HG03354 (cell line): ENCODE measurements at regions not wholly inside any gene's neighbourhood (a gene's known extent, or its start where the extent isn't known, plus 50 kb on each side); places are given as distances from the start of the nearest gene placed in this dataset.
"Not testable (repeated sequence)": the region's sequence is repeated elsewhere in the genome, so short reads cannot be mapped to it uniquely, and the experiment has no call there.

Source experiments
- ATAC-seq: cut with Tn5 transposase; IDR thresholded peaks from one replicate; pipeline ENCODE4 v1.9.1; 2021; ENCODE audit warnings: mild to moderate bottlenecking; ENCODE audit not compliant: unreplicated experiment, poor library complexity, severe bottlenecking

DNA sequence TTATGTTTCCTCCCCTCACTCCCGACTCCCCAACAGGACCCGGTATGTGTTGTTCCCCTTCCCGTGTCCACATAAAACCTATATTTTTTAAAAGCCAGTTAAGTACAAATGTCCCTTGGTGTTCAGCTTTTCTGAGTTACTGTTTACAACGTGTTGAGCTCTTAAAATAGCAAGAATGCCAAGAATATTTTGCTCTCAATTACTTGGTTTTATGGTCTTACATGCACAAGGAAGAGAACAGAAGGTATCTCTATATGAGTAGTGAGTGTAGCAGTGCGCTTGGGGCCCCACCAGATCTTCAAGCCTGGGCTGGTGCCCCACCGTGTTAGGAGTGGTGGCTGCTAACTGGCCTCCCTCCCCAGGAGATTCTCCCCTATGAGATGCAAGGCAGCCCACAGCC, 75.3 kb downstream of the RIN2 start:
- no peak for ATAC-seq

DNA sequence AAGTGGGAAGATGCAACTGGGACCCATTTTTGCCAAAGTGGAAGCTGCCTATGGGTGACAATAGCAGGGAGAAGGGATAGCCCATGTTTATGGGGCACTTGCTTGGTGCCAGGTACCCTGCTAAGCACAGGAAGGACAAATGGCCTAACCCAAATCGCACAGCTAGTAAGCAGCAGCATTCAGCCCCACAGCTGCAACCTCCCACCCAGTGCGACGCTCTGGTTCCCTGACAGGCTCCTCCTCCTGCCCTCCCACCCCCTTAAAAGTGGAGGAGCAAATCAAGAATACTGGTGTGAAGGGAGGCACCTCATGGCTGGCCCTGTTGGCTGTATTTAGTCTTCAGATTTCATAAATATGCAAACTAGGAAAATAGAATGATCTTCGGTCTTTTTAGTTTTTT, 76.2 kb downstream of the RIN2 start:
- no peak for ATAC-seq

DNA sequence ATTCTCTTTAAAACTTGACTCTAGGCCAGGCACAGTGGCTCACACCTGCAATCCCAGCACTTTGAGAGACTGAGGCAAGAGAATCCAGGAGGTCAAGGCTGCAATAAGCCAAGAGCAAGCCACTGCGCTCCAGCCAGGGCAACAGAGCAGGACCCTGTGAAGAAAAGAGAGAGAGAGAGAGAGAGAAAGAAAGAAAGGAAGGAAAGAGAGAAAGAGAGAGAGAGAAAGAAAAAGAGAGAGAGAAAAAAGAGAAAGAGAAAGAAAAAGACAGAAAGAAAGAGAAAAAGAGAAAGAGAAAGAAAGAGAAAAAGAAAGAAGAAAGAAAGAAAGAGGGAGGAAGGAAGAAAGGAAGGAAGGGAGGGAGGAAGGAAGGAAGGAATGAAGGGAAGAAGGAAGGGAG, 76.7 kb downstream of the RIN2 start:
- no peak for ATAC-seq

DNA sequence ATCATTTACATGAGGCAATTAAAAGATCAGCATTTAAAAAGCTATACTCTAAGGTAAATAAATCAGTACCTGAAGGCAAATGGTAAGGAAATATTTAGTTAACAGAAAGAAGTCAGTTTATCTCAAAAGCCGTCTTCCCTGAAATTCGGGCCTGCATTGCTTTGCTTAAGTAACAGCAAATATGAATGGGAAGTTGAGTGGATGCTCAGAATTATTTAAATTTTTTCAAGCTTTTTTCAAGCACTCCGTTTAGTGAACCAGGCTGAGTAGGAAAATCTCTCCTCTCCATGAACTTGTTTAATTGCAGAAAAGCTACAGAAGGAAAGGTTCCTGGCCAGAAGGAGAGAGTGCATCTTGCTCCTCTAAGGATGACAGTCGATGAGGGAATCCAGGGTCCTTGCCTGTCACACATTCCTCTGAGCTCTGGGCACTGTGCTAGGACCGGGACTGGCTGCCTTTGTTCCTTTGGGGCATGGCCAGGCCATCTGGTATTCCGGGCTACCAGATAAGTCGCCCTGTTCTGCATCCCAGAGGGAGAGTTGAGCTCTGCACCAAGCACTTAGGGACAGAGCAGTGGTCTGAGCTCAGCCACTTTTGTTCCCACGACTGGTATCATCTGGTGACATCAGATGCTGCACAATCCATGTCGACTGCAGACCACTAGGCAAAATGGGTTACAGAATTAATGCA, 77.6 kb downstream of the RIN2 start:
- no peak for ATAC-seq

DNA sequence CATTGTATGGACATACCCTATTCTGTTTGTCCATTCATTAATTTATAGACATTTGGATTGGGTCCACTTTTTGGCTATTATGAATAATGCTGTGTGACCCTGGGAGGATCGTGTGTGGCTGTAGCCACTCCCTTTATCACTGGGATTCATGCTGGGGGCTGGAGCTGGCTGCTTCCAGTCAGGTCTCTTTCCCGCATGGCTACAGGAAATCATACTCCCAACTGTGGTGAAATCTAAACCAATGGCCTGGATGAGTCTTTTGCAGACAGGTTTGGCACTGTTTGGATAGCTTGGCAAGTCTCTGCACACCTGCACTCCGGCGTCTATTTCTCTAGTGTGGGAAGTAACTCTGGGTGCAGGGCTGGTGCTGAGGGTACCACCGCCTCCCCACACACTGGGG, 80.4 kb downstream of the RIN2 start:
- no peak for ATAC-seq

DNA sequence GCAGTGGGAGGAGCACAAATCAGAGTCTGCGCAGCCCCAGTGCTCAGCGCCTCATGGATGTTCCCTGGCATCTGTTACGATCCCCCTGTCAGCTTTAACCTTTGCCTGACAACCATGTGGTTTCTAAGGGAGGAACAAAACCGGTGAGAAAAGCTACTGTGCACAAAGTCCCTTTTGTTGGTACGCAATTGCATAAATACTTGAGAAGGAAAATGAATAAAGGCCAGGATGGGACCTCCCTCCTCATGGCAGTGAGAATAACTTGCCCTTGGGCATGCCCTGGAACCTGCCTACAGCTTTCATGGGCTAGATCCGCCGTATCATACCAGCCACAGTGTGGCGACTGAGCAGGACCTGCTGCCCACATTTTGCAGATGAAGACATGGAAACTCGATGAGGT, 81.0 kb downstream of the RIN2 start:
- no peak for ATAC-seq

DNA sequence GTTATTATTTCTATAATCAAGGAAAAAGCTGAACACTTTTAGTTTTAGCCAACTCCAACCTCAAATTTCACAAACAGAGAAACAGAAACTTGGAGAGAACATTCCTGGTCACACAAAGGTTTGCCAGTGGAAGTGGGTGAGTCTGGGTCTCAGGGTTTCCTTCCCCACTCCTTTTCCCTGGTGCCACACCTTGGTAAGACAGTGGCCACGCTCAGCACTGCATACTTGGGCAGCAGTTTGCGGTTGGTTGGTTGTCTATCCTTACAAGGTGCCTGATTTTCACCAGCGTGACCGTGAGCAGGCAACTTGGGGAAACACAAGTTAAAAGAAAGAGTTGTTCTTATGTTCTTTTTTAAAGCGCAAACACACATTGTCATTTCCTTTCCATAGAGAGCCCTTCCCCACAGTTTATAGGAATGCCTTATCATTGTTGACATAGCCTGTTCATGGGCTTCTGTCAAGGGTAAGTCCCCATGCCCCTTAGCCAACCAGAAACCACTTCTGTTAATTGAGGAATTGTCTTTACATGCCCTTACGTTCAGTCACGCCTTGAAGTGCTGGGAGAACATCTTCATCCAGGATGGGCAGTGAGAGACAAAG, 82.2 kb downstream of the RIN2 start:
- ATAC-seq: no peak

DNA sequence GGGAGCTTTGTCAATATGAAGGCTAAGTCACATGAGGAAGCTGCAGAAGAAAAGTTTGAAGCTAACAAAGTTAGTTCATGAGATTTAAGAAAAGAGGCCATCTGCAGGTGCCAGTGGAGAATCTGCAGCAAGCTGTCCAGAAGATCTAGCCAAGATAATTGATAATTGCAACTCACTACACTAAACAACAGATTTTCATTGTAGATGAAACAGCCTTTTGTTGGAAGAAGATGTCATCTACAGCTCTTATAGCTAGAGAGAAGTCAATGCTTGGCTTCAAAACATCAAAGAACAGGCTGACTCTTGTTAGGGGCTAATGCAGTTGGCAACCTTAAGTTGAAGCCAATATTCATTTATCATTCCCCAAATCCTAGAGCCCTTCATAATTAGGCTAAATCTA, 83.7 kb downstream of the RIN2 start:
- no peak for ATAC-seq

DNA sequence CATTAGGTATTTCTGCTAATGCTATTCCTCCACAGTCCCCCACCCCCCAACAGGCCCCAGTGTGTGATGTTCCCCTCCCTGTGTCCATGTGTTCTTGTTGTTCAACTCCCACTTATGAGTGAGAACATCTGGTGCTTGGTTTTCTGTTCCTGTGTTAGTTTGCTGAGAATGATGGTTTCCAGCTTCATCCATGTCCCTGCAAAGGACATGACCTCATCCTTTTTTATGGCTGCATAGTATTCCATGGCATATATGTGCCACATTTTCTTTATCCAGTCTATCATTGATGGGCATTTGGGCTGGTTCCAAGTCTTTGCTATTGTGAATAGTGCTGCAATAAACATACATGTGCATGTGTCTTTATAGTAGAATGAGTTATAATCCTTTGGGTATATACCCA, 86.8 kb downstream of the RIN2 start:
- ATAC-seq: not testable (repeated sequence)

DNA sequence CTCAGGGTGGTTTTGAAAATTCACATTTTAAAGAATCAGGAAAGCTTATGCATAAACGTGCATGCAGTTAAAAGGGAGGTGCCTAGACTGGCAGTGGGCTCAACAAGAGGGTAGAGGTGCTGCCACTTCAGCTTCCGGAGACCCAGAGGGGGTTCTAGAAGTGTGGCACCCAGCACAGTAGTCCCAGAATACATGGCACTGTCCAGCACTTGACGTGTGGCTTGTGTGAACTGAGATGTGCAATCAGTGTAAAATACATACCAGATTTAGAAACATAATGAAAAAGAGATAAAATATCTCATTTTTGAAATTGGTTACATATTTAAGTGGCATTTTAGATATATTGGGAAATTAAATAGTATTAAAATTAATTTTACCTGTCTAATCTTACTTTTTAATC, 89.3 kb downstream of the RIN2 start:
- no peak for ATAC-seq

DNA sequence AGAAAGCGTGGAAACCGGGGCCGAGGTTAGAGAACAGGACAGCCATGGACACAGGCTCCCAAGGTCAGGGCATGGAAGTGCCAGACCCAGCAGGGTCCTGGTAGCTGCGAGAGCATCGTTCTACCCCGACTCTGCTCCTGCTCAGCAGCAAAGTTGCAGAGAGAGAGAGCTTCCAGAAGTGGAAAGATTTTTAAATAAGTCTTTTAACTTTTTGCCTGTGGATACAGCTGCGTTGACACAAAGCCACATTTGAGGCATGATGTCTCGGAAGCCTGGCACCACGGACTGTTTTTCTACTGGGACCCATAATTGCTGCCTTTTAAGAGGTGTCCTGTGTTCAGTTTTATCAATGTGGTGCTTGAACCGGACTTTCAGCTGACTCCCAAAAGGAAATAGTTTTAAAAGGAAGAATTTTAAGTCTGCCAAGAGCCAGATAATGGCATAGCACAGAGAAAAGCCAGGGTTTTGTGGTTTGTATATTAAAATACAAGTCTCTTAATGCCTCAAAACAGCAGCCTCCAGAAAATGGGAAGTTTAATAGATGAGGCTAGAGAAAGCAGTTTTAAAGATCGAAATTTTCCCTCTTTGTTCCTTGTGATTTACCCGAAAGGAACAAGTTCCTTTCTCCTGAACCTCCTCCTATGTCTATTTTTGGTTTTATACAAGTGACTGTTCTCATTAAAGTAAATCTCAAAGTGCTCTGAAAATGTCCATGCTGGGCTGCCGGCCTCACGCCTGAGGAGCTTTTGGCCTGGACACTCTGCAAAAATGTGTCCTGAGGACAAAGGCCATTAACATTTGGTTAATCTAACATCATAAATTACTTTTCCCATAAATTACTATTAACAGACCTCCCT, 91.5 kb downstream of the RIN2 start:
- no peak for ATAC-seq

DNA sequence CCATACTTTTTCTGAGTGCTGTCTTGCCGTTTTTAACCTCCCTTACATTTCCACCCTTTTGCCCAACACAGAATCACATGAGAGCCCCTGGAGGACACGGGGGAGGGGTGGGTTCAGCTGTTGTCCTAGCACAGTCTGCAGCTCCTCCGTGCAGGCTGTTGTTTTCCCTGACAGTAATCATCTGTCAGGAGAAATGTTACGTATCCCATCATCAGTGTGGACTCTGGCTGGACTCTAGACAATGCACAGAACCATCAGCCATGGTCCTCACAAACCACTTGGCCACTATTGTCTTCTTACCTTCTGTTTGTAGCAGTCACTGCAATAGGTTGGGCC, 92.1 kb downstream of the RIN2 start:
- no peak for ATAC-seq

DNA sequence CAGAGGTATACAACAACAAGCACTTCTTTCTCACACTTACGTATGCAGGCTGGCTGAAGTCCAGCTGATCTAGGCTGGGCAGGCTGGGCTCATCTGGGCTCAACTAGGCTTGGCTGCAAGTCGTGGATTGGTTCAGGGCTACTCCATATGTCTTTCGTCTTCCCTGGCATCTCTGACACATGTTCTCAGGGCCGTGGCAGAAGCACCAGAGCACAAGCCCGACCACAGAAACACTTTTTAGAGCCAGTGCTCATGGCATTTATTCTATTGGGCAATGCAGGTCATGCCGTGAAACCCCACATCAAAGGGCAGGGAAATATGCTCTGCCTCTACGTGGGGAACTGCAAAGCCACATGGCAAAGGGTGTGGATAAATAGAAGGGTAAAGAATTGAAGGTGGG, 93.8 kb downstream of the RIN2 start:
- no peak for ATAC-seq

DNA sequence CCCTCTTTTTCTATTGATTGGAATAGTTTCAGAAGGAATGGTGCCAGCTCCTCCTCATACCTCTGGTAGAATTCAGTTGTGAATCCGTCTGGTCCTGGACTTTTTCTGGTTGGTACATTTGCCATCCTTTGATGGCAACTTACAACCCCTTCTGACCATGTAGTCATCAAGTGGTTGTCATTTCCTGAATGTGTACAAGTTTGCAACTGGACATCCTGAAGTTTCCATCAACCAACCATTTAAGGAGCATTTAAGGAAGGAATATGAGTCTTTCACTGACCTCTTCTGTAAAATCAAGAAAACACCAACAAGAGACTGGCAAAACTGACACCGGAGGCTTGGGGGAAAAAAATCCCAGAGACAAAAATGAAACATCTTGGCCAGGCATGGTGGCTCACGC, 97.4 kb downstream of the RIN2 start:
- ATAC-seq: no peak

DNA sequence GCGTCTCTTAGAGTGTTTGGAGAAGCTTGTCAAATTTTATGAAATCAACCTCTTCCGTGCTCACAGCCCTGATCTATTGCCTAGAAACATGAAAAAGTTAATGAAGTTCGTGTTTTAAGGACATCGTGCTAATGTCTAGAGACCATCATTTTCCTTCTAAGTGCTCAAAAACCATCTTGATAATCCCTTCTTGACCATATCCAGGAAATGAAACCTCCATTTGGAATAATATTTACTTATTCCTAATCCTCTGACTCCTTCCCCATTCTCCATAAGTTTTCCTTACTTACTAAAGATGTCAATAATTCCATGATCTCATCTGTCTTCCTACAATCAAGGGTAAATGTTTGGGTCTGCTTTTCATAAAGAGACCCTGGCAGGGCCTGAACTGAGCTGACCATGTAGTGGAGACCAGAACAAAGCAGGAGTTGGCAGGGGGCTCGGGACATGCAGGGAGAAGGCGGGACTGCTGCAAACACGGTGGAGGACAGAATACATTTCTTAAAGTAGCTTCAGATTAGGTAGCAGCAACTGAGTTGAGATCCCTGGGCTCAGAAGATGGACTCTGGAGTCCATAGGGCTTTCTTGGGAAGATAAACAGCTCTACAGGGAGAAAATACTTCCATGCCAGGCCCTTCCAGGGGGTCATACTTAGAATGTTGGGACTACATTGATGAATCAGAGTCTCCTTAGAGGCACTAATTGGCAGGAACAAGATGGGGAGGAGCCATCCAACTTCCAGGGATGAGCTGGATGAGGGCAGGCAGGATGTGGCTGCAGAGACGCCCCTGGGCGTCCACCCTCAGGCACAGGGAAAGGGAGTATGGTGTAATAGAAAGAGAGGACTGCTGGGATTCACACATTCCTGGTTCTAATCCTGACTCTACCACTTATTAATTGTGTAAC, 100.7 kb downstream of the RIN2 start:
- ATAC-seq: no peak

DNA sequence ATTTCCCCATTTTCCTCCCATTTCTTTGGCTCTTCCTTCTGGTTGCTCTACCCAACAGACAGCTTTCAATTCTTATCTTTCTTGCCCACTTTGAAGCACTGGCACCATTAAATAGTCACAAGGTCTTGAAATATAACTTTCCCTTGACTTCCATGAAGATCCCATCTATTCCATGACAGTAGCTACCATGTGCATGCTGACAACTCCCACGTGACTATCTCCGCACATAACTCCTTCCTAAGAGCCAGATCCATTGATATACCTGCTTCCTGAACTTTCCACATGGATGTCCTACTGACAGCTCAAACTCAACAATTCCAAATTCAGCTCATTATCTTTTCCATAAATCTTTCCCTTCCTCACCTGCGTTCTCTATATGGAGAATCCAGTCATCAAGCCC, 101.4 kb downstream of the RIN2 start:
- no peak for ATAC-seq

DNA sequence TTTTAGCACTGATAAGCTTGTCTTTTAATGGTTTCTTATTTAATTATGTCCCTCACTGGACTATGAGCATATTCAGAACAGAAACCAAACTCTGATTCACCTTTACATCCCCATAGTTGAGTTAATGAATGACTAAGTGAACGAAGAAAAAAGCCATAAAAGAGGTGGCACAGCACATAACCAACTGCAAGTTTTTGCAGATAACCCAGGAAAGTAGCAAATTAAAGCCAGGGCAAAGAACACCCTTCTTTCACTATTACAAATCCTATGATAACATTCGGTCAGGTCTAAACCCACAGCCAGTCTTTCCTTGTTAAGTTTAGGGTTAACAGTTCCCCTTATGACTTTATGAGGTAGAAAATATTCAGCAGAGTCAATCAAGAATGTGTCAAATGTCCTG, 102.7 kb downstream of the RIN2 start:
- ATAC-seq: no peak

DNA sequence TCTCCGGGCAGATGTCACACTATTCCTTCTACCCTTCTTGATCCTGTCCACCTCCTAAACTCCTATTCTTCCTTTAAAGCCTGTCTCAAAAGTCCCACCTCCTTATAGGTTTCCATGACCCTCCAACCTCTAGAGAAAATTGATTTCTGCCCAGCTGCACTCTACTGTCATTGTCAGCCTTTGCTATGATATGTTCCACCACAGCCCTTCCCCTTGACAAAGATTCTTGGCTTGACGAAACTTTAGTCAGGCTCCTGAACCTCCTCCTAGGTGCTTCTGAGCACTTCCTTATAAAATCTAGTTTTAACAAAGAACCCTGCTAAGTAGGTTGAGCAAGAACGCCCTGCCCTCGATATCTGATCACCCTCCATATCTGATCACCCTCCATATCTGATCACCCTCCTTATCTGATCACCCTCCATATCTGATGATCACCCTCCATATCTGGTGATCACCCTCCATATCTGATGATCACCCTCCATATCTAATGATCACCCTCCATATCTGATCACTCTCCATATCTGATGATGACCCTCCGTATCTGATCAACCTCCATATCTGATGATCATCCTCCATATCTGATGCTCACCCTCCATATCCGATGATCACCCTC, 103.2 kb downstream of the RIN2 start:
- no peak for ATAC-seq

DNA sequence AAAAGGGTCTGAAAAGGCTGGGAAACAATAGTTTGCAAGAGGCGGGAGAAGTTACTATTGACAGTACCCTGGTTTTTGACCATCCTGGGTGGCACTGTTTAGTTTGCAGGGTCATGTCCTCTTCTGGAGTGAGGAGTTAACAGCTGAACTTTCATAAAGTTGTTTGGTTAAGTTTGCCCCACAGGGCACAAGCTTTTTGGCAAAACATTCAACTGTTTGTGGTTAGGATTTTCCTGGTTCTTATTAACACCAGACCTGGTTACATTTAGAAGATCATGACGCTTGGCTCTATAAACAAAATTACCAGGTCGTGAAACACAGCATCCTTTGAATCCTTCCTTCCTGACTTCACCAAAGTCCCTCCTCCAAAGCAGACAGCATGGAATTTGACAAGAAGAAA, 106.1 kb downstream of the RIN2 start:
- ATAC-seq: no peak

DNA sequence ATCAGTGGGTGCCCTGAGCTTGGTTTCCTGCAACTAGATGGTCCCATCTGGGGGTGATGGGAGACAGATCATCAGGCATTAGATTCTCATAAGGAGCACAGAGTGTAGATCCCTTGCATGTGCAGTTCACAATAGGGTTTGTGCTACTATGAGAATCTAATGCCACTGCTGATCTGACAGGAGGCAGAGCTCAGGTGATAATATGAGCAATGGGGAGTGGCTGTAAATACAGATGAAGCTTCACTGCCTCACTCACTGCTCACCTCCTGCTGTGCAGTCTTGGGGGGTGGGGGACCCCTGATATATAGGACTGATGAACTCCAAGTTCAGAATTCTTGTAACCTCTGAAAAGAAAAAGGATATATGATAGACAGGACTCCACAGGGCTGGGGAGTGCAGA, 108.0 kb downstream of the RIN2 start:
- no peak for ATAC-seq
